UCSD-AML1 (cell line): ENCODE measurements at regions not wholly inside any gene's neighbourhood (a gene's known extent, or its start where the extent isn't known, plus 50 kb on each side); places are given as distances from the start of the nearest gene placed in this dataset.

Source experiments
- DNase-seq: peaks from one replicate; lab custom pipeline; 2025; ENCODE audit not compliant: unreplicated experiment; lab: John Stamatoyannopoulos, UW

- DNase-seq, result peak; percentile 14
These were observed 171.8 kb downstream of the ICOS start for GRCh38 chr2:204108330-204108751.

GRCh38 chr2:204108781-204109295 is 172.3 kb downstream of the ICOS start:
- no peak for DNase-seq

- DNase-seq, result peak; percentile 12
These were observed 173.1 kb downstream of the ICOS start for GRCh38 chr2:204109681-204110080.

GRCh38 chr2:204110338-204110741 is 173.8 kb downstream of the ICOS start:
- peak; percentile 67 for DNase-seq

- no peak for DNase-seq
These were observed 174.4 kb downstream of the ICOS start for GRCh38 chr2:204110751-204111516.

GRCh38 chr2:204112084-204112770 is 175.7 kb downstream of the ICOS start:
- no peak for DNase-seq

- DNase-seq, result no peak
These were observed 178.0 kb downstream of the ICOS start for GRCh38 chr2:204114295-204115136.

GRCh38 chr2:204115137-204116056 is 178.8 kb downstream of the ICOS start:
- DNase-seq, result no peak

- no peak for DNase-seq
These were observed 179.7 kb downstream of the ICOS start for GRCh38 chr2:204116159-204116792.

- DNase-seq, result no peak
These were observed 185.9 kb downstream of the ICOS start for GRCh38 chr2:204122425-204122824.

GRCh38 chr2:204124140-204124750 is 187.7 kb downstream of the ICOS start:
- no peak for DNase-seq

- no peak for DNase-seq
These were observed 190.1 kb downstream of the ICOS start for GRCh38 chr2:204126705-204127104.

GRCh38 chr2:204127238-204127637 is 190.7 kb downstream of the ICOS start:
- no peak for DNase-seq

GRCh38 chr2:204129591-204130294 is 193.2 kb downstream of the ICOS start:
- DNase-seq, result no peak

GRCh38 chr2:204131621-204132020 is 195.1 kb downstream of the ICOS start:
- DNase-seq, result no peak

- no peak for DNase-seq
These were observed 196.9 kb downstream of the ICOS start for GRCh38 chr2:204133476-204133875.

GRCh38 chr2:204134421-204134820 is 197.9 kb downstream of the ICOS start:
- DNase-seq, result no peak

- DNase-seq, result no peak
These were observed 199.2 kb downstream of the ICOS start for GRCh38 chr2:204135752-204136151.

GRCh38 chr2:204138206-204138605 is 201.6 kb downstream of the ICOS start:
- DNase-seq, result no peak
